Activated T-helper 17 cell treated with anti-CD3 and anti-CD28 coated beads, Interleukin-2, amount 50 U/mL, for 72 hours (primary cell): ENCODE measurements at regions not wholly inside any gene's neighbourhood (a gene's known extent, or its start where the extent isn't known, plus 50 kb on each side); places are given as distances from the start of the nearest gene placed in this dataset.

ENCODE experiments used
- ATAC-seq: fragments of 150-1000 bp; cut with Tn5 transposase; replicated peaks from 2 replicates; pipeline ENCODE4 v1.10.0; 2021; ENCODE audit warnings: mild to moderate bottlenecking, moderate library complexity
- H3K27ac Mint-ChIP-seq: one replicate; pipeline ENCODE4 v1.8.0; 2022; ENCODE audit warnings: mixed read lengths
- H3K27me3 Mint-ChIP-seq: one replicate; pipeline ENCODE4 v1.8.0; 2022; ENCODE audit warnings: mixed read lengths
- H3K36me3 Mint-ChIP-seq: one replicate; pipeline ENCODE4 v1.8.0; 2022; ENCODE audit warnings: low read depth, mild to moderate bottlenecking, mixed read lengths
- H3K4me1 Mint-ChIP-seq: one replicate; pipeline ENCODE4 v1.8.0; 2022; ENCODE audit warnings: mixed read lengths
- H3K4me3 Mint-ChIP-seq: one replicate; pipeline ENCODE4 v1.8.0; 2022; ENCODE audit warnings: mild to moderate bottlenecking, mixed read lengths
- H3K9me3 Mint-ChIP-seq: one replicate; pipeline ENCODE4 v1.8.0; 2022; ENCODE audit warnings: mixed read lengths

DNA sequence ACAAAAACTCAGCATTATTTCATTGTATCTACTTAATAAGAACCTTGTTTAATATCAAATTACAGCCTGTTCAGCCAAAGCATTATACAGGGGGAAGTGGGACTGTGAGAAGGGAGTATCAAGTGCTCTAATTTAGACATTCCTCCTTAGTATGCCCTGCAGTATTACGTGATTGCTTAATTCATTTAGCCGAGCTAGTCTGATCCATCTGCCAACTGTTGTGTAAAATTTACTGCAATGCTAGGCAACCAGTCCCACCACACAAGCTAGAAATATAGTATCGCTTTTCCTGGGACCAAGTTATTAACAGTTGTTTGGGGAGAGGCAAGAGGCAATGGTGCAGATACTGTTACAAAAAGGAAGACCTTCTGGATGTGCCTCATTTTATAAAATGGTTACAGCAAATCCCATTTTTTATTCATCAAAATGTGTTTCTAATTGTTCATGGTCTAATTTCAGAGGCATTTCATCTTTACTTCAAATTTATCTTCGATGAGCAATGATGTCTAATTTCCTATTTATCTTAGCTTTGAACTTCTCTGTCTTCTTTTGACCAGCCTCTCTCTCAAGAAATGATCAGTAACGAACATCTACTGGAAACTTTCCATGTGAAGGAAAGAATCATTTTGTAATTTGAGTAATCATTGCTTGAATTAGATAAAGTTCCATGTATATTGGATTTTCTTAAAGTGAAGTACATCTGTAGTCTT is 283.3 kb downstream of the DUSP10 start:
- H3K27ac Mint-ChIP-seq: no peak overlapping the region
- ATAC-seq: no peak
- H3K4me1 Mint-ChIP-seq: no peaks in the 10 kb centered on the region

DNA sequence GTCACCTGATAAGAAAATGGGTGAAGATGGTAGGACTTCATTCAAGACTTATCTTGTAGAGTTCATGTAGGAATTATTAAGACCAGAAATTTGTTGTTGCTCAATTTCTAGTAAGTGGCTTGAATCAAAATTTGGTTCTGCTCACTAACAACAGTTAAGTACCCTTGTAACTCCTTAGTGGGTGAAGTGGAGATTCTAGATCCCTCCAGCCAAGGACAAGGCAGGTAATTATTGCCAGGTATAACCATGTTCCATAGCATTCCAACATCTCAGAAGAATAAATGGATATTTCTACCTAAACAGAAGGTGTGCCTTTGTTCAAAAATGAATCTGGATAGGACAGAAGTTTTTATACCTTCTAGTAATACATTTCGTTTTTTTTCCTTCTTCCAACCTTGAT is 282.3 kb downstream of the DUSP10 start:
- Mint-ChIP-seq H3K27ac (no peak overlapping the region), H3K9me3 (no peaks in the 10 kb centered on the region), H3K4me3 (no peak overlapping the region), H3K36me3 (no peaks in the 10 kb centered on the region), H3K4me1 (no peaks in the 10 kb centered on the region), H3K27me3 (peaks cover 19% of the 10 kb centered on the region)
- no peak for ATAC-seq

More for the DNA sequence above, 283.3 kb downstream of the DUSP10 start:
- Mint-ChIP-seq H3K27me3 (peaks cover 19% of the 10 kb centered on the region), H3K36me3 (no peaks in the 10 kb centered on the region), H3K9me3 (no peaks in the 10 kb centered on the region), H3K4me3 (no peak overlapping the region)

DNA sequence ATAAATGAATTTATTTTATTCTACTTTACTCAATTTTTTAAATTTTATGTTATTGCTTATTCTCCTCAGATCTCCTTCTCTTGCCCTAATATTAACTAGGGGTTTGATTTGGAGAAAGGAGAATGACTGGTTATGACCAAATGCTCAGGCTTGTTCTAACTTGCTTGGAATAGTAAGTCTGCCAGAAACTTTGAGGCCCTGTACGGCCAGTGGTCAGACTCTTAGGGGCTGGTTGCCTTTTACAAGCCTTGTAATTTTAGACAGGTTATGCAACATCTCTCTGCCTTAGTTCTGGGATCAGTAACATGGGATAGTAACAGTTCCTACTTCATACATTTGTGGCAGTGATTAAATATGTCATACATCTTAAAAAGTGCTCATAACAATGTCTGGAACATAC is 279.5 kb downstream of the DUSP10 start:
- no peaks in the 10 kb centered on the region for H3K36me3 Mint-ChIP-seq
- H3K27ac Mint-ChIP-seq: no peak overlapping the region
- H3K4me1 Mint-ChIP-seq: no peaks in the 10 kb centered on the region
- no peak for ATAC-seq
- no peak overlapping the region for H3K4me3 Mint-ChIP-seq
- H3K27me3 Mint-ChIP-seq: peaks cover 12% of the 10 kb centered on the region
- H3K9me3 Mint-ChIP-seq: no peaks in the 10 kb centered on the region

DNA sequence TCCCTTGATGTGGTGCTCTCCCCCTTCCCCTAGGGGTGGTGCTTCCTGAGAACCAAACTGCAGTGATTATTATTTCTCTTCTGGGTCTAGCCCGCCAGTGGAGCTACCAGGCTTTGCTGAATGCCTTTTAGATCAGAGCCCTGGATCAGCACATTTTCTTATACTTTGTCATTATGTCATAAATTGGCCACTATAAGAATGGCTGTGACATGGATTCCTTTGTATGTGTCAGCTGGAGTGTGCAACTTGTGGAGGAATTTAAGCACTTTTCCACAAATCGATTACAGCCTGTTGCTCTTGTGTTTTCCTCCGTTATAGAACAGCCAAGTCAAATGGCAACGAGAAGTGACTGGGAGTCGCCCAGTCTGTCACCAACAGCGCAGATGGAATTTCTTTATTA is 273.3 kb downstream of the DUSP10 start:
- no peak overlapping the region for H3K4me3 Mint-ChIP-seq
- no peak for ATAC-seq
- H3K27ac Mint-ChIP-seq: no peak overlapping the region
- H3K4me1 Mint-ChIP-seq: no peaks in the 10 kb centered on the region
- H3K36me3 Mint-ChIP-seq: no peaks in the 10 kb centered on the region
- H3K27me3 Mint-ChIP-seq: peaks cover 22% of the 10 kb centered on the region
- no peaks in the 10 kb centered on the region for H3K9me3 Mint-ChIP-seq

DNA sequence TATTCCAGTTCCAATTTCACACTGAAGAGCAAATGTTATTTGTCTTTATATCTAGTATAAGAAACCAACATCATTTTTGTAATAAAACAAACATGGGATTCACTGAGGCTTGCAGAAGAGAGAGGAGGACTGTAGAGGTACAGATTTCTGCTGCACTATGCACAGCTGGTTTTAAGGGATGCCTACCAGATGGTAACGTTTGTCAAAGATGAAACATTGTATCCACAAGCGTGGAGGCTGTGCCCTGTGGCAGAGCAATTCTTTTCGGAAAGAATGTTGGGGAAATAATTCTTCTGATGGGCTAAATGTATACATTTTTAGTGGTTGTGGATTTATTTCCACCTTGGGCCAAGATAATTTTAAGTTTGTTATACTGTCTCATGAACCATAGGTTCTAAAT is 272.4 kb downstream of the DUSP10 start:
- H3K36me3 Mint-ChIP-seq: no peaks in the 10 kb centered on the region
- H3K9me3 Mint-ChIP-seq: no peaks in the 10 kb centered on the region
- peaks cover 23% of the 10 kb centered on the region for H3K27me3 Mint-ChIP-seq
- ATAC-seq: no peak
- no peaks in the 10 kb centered on the region for H3K4me1 Mint-ChIP-seq
- no peak overlapping the region for H3K4me3 Mint-ChIP-seq
- no peak overlapping the region for H3K27ac Mint-ChIP-seq

- no peaks in the 10 kb centered on the region for H3K36me3 Mint-ChIP-seq
- no peaks in the 10 kb centered on the region for H3K4me1 Mint-ChIP-seq
- no peak overlapping the region for H3K4me3 Mint-ChIP-seq
- H3K9me3 Mint-ChIP-seq: no peaks in the 10 kb centered on the region
- peaks cover 23% of the 10 kb centered on the region for H3K27me3 Mint-ChIP-seq
- H3K27ac Mint-ChIP-seq: no peak overlapping the region
- ATAC-seq: no peak
Measured at GRCh38 chr1:221470000-221470698, 271.7 kb downstream of the DUSP10 start.

DNA sequence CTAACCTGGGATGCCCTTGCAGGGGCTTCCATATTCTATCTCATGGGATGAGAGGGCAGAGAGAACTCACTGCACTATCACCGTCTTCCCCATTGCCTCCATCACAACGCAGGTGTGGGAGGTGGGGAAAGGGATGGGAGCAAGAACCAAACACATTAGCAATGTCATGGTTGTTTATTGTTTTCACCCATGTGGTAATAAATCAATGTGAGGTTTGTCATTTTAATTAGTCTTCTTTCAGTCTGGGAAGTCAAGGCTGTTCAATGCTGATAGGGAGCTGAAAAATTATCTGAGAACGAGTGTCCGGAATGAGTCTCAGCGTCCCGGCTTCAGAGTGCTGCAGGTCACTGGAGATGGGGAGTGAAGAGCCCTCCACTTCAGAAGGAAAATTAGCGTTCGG is 268.5 kb downstream of the DUSP10 start:
- Mint-ChIP-seq H3K4me3 (no peak overlapping the region), H3K27ac (no peak overlapping the region), H3K9me3 (no peaks in the 10 kb centered on the region), H3K36me3 (no peaks in the 10 kb centered on the region), H3K27me3 (peaks cover 23% of the 10 kb centered on the region), H3K4me1 (no peaks in the 10 kb centered on the region)
- ATAC-seq: no peak

GRCh38 chr1:221477252-221477651 is 264.6 kb downstream of the DUSP10 start:
- peaks cover 15% of the 10 kb centered on the region for H3K27me3 Mint-ChIP-seq
- no peak overlapping the region for H3K4me3 Mint-ChIP-seq

DNA sequence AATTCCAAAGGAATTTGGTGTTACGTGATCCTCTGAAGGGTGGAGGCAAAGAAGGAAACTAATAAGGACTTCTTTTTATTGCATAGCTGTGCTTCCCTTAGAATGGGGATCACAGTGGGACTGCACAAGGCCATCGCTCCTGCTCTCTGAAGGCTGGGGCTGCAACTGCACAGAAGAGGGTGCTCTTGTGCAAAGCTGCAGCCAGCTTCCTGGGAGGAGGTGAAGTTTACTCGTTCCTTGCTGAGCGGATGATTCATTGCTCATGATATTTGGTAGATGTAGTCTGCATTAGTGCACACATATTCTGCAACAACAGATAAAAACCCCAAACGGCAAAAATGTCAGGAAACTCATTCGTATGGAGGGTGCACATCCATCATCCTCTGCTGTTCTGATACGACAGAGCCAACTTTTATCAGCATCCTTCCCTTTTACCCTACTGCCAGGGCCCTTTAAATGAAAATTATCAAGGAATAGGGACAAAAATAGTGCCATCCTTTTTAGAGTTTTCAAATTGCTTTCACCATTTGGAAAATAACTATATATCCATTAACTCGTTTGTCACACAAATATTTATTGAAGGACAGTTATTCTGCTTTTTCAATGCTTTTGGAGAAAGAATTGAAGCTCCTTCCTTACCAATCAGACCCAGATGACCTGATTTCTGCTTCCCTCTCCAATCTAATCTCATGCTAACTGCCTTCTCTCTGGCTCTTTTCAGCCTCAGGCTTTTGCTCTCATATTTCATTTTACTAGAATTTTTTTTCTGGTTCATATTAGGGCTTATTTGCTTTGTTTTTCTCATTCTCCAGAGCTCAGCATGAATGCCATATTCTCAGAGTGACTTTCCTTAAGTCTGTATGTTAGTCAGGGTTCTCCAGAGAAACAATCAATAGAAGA is 263.6 kb downstream of the DUSP10 start:
- Mint-ChIP-seq H3K4me1 (no peaks in the 10 kb centered on the region), H3K27ac (no peak overlapping the region), H3K27me3 (peaks cover 8% of the 10 kb centered on the region), H3K9me3 (no peaks in the 10 kb centered on the region), H3K4me3 (no peak overlapping the region), H3K36me3 (no peaks in the 10 kb centered on the region)
- ATAC-seq: peak; percentile 91

More at GRCh38 chr1:221477252-221477651, 264.6 kb downstream of the DUSP10 start:
- H3K27ac Mint-ChIP-seq: no peak overlapping the region
- no peaks in the 10 kb centered on the region for H3K4me1 Mint-ChIP-seq
- no peak for ATAC-seq
- no peaks in the 10 kb centered on the region for H3K36me3 Mint-ChIP-seq
- no peaks in the 10 kb centered on the region for H3K9me3 Mint-ChIP-seq

DNA sequence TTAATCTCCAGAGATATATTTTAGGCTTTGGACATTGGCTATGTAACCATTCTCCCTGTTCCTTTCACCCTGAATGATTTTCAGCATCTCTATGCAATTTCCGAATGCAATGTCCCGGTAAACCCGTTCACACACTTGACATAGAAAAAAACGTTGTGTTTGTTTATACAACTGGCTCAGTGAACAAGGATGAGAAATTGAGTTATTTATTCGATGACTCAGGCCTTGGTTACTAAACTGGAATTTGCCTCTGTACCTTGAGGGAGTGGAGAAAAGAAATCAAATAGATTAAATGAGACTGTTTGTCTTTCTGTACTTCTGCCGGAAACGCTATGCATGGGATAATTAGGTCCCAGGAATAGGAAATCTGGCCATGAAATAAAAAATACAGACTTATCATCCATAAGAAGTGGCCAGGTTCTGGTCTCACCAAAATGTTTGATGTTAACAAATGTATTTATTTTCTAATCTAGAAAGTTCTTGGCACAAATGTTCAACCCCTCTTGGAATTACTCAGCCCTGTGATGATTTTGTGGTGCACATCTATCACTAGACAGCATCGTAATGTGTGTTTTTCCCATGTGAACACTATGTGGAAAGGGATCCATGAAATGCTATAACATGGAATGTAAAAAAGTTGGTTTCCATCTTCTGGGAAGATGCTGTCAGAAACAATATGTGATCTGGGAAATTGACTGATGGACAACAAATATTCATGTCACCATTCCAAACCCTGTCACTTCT is 253.9 kb downstream of the DUSP10 start:
- Mint-ChIP-seq H3K9me3 (no peaks in the 10 kb centered on the region), H3K4me3 (no peak overlapping the region), H3K36me3 (no peaks in the 10 kb centered on the region), H3K4me1 (no peaks in the 10 kb centered on the region), H3K27me3 (no peaks in the 10 kb centered on the region), H3K27ac (no peak overlapping the region)
- ATAC-seq: no peak

GRCh38 chr1:221488550-221488949 is 253.3 kb downstream of the DUSP10 start:
- no peak for ATAC-seq
- H3K36me3 Mint-ChIP-seq: no peaks in the 10 kb centered on the region
- H3K27ac Mint-ChIP-seq: no peak overlapping the region
- no peaks in the 10 kb centered on the region for H3K9me3 Mint-ChIP-seq
- H3K4me3 Mint-ChIP-seq: no peak overlapping the region
- H3K27me3 Mint-ChIP-seq: no peaks in the 10 kb centered on the region
- H3K4me1 Mint-ChIP-seq: no peaks in the 10 kb centered on the region

DNA sequence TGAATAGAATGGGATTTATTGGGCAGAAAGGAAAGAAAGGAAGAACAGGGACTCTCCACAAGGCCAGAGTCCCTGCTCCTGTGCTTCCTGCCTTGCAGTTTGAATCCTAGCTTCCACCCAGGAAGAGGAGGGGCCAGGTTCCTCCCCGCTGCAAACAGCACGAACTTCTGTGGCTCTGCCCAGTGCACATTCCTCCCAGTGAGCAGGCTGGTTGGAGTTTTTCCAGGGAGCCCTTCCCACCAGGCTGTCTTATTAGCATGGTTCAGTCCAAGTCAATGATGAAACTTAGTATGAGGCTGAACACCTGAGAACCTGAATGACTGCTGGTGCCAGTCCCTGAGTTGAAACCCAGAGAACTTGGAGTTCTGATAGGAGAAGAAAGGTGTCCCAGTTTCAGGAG is 247.2 kb downstream of the DUSP10 start:
- Mint-ChIP-seq H3K36me3 (no peaks in the 10 kb centered on the region), H3K9me3 (no peaks in the 10 kb centered on the region), H3K27ac (no peak overlapping the region), H3K27me3 (no peaks in the 10 kb centered on the region), H3K4me1 (no peaks in the 10 kb centered on the region), H3K4me3 (no peak overlapping the region)
- no peak for ATAC-seq

- ATAC-seq: no peak
- H3K27me3 Mint-ChIP-seq: peaks cover 3% of the 10 kb centered on the region
- no peak overlapping the region for H3K4me3 Mint-ChIP-seq
- no peaks in the 10 kb centered on the region for H3K9me3 Mint-ChIP-seq
- H3K4me1 Mint-ChIP-seq: no peaks in the 10 kb centered on the region
- no peak overlapping the region for H3K27ac Mint-ChIP-seq
- H3K36me3 Mint-ChIP-seq: no peaks in the 10 kb centered on the region
Measured at GRCh38 chr1:221497046-221497445, 244.8 kb downstream of the DUSP10 start.

DNA sequence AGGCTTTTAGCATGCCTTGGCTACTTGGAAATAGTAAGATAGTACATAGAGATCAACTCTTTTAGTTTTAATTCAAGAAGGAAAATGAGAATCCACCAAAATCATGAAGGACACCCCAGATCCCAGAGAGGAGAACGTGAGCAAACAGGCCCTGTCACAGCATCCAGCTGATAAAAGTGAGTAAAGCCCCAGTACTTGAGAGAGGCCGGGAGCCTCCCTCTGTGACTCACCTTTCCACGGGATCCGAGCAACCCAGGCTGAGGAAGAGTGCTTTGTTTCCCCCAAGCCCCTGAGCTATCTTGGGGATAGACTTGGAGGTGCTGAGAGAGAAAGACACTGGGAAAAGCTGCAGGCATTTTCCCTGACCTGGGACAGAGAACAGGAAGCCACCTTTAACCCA is 238.6 kb downstream of the DUSP10 start:
- Mint-ChIP-seq H3K27me3 (peaks cover 3% of the 10 kb centered on the region), H3K9me3 (peaks cover 7% of the 10 kb centered on the region), H3K27ac (no peak overlapping the region), H3K4me1 (no peaks in the 10 kb centered on the region), H3K4me3 (no peak overlapping the region), H3K36me3 (no peaks in the 10 kb centered on the region)
- no peak for ATAC-seq
